ENCODE measurements at regions not wholly inside any gene's neighbourhood (a gene's known extent, or its start where the extent isn't known, plus 50 kb on each side); places are given as distances from the start of the nearest gene placed in this dataset.
A peak's percentile ranks its signal among the peaks of the same experiment; 100 is the strongest.
"Not testable (repeated sequence)": the region's sequence is repeated elsewhere in the genome, so short reads cannot be mapped to it uniquely, and the experiment has no call there.

- no peaks in the 10 kb centered on the region for H3K27me3 ChIP-seq (ENCODE audit: low read depth)
- no peaks in the 10 kb centered on the region for H3K36me3 ChIP-seq (replicated peaks)
- H3K4me1 ChIP-seq: peaks cover 4% of the 10 kb centered on the region; the same call in 1 of the 2 replicates
- in situ Hi-C loops (cut with MboI; ENCODE audit: low sequenced_read_pairs): no loop called here
- no peak overlapping the region for H3K4me3 ChIP-seq
- no peak for DNase-seq (ENCODE audit: low spot score in 2 of 2)
- H3K9me3 ChIP-seq: peaks cover 4% of the 10 kb centered on the region; the same call in 1 of the 2 replicates
Observed at GRCh38 chr9:104374711-104375110, 129.4 kb upstream of the OR13F1 start.

DNA sequence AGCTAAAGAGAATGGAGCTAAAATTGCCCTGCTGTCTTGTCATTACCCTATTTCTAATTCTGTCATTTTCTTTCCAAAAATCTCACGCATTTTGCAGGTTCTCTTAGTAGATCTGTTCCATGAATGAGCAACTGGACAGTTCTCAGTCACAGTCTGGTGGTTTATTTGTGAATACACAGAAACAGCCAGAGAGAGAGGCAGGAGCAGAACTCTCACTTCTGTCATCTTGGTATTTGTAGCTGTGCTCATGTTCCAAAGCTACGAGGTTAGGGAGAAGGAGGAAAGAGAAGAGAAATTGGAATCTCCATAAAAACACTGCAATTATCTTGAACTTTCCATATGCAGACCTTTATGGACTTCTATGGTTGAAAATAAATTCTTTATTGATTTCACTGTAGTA is 118.0 kb upstream of the OR13F1 start:
- no peaks in the 10 kb centered on the region for H3K27me3 ChIP-seq (ENCODE audit: low read depth)

GRCh38 chr9:104386425-104387069 is 117.5 kb upstream of the OR13F1 start:
- Histone ChIP-seq H3K4me3 (no peak overlapping the region), H3K9me3 (no peaks in the 10 kb centered on the region), H3K27me3 (ENCODE audit: low read depth) (no peaks in the 10 kb centered on the region), H3K36me3 (replicated peaks) (no peaks in the 10 kb centered on the region), H3K4me1 (peaks cover 5% of the 10 kb centered on the region; the same call in 1 of the 2 replicates)
- in situ Hi-C loops (cut with MboI; ENCODE audit: low sequenced_read_pairs): loop anchor here (10.0 kb wide), 1 partner anchor 212 kb away; no protein-coding TSS in a partner anchor
- DNase-seq (ENCODE audit: low spot score in 2 of 2): peak in 1 of 2 experiments; percentile 60

More for the DNA sequence above, 118.0 kb upstream of the OR13F1 start:
- DNase-seq (ENCODE audit: low spot score in 2 of 2): no peak
- no peaks in the 10 kb centered on the region for H3K36me3 ChIP-seq (replicated peaks)
- peaks cover 5% of the 10 kb centered on the region; the same call in 1 of the 2 replicates for H3K4me1 ChIP-seq
- no peak overlapping the region for H3K4me3 ChIP-seq
- in situ Hi-C loops (cut with MboI; ENCODE audit: low sequenced_read_pairs): loop anchor here (10.0 kb wide), 1 partner anchor 211 kb away; no protein-coding TSS in a partner anchor
- no peaks in the 10 kb centered on the region for H3K9me3 ChIP-seq

DNA sequence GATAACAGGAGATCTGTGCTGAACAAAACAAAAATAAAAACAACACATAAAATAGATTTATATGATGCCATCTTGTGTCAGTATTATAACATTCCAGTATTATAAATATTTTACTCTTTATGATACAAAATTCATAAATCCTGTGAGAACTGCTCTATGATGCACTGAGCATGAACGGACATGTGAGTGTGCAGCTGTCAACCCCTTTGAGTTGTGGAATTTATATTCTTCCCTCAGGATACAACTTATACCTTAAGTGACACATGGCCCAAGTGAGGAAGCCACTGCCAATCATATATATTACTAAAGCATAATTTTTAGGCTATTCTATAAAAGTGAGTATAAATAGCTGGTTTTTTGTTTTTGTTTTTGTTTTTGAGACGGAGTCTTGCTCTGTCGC is 116.0 kb upstream of the OR13F1 start:
- no peaks in the 10 kb centered on the region for H3K36me3 ChIP-seq (replicated peaks)
- in situ Hi-C loops (cut with MboI; ENCODE audit: low sequenced_read_pairs): loop anchor here (10.0 kb wide), 1 partner anchor 213 kb away; no protein-coding TSS in a partner anchor
- H3K9me3 ChIP-seq: no peaks in the 10 kb centered on the region
- peaks cover 5% of the 10 kb centered on the region; the same call in 1 of the 2 replicates for H3K4me1 ChIP-seq
- H3K4me3 ChIP-seq: no peak overlapping the region
- DNase-seq (ENCODE audit: low spot score in 2 of 2): no peak
- H3K27me3 ChIP-seq (ENCODE audit: low read depth): no peaks in the 10 kb centered on the region

DNA sequence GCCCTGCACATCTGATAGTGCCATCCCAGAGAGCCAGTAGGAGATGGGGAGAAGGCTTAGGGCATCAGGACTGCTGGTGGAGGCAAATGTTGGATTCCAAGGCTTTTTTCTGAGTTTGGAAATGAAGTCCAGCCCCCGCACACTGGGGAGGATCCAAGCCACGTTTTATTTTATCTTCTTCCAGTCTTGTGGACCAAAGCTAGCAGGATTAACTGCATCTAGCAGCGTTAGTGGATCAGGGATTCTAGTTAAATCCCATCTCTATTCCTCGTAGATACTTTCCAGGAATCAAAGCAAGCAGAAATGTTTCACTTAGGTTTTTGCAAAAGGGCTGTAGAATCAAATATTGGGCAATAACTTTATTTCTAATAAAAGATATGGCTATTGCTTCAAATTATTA is 114.7 kb upstream of the OR13F1 start:
- H3K9me3 ChIP-seq: no peaks in the 10 kb centered on the region
- DNase-seq (ENCODE audit: low spot score in 2 of 2): no peak
- in situ Hi-C loops (cut with MboI; ENCODE audit: low sequenced_read_pairs): loop anchor here (10.0 kb wide), 1 partner anchor 215 kb away; no protein-coding TSS in a partner anchor
- peaks cover 5% of the 10 kb centered on the region; the same call in 1 of the 2 replicates for H3K4me1 ChIP-seq
- no peaks in the 10 kb centered on the region for H3K36me3 ChIP-seq (replicated peaks)
- H3K27me3 ChIP-seq (ENCODE audit: low read depth): no peaks in the 10 kb centered on the region
- H3K4me3 ChIP-seq: no peak overlapping the region

DNA sequence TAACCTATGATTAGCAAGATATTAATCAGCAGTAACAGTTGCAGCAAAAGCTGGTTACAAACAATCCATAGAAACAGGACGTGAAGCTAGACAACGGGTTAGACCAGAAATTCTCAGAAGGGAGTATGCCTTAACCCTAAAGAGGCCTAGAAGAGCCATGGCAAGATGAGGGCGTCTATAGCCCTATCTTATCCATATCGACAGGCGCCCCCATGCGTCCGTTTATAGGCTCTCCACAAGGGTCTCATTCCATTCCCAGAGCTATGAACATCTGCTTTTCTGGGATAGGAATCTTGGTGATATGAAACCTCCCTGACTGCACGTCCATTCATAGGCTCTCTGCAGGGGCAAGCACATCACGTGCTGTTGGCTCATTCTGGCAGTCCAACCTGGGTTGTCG is 109.2 kb upstream of the OR13F1 start:
- DNase-seq (ENCODE audit: low spot score in 2 of 2); H3K9me3 ChIP-seq; H3K4me3 ChIP-seq; H3K36me3 ChIP-seq (replicated peaks); H3K4me1 ChIP-seq; H3K27me3 ChIP-seq (ENCODE audit: low read depth); in situ Hi-C loops (cut with MboI; ENCODE audit: low sequenced_read_pairs): not testable (repeated sequence)

DNA sequence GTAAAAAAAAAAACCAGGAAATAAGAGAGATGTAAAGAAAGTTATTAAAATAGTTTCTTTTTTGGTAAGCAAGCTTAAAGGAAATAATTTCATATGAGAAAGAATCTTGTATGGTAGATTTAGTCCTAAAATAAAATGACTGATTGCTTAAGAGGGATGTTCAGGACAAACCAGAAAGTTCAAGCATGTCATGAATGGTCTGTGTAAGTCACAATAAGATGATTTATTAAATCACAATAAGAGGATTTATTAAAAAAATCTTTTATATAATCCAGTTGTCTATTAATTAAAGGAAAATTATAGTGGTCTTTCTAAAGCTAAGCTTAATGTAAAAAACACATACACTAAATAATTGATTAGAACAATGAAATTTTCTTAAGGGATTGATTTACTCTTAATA is 91.8 kb upstream of the OR13F1 start:
- no peak for DNase-seq (ENCODE audit: low spot score in 2 of 2)
- H3K36me3 ChIP-seq (replicated peaks): no peaks in the 10 kb centered on the region
- no peaks in the 10 kb centered on the region for H3K4me1 ChIP-seq
- H3K4me3 ChIP-seq: no peak overlapping the region
- peaks cover 4% of the 10 kb centered on the region; the same call in 1 of the 2 replicates for H3K9me3 ChIP-seq
- in situ Hi-C loops (cut with MboI; ENCODE audit: low sequenced_read_pairs): no loop called here
- H3K27me3 ChIP-seq (ENCODE audit: low read depth): no peaks in the 10 kb centered on the region

GRCh38 chr9:104416470-104416869 is 87.6 kb upstream of the OR13F1 start:
- peak in 1 of 2 experiments; percentile 28 for DNase-seq (ENCODE audit: low spot score in 2 of 2)
- Histone ChIP-seq H3K27me3 (ENCODE audit: low read depth) (no peaks in the 10 kb centered on the region), H3K9me3 (peaks cover 4% of the 10 kb centered on the region; the same call in 1 of the 2 replicates), H3K4me3 (no peak overlapping the region), H3K4me1 (no peaks in the 10 kb centered on the region), H3K36me3 (replicated peaks) (no peaks in the 10 kb centered on the region)
- in situ Hi-C loops (cut with MboI; ENCODE audit: low sequenced_read_pairs): no loop called here

DNA sequence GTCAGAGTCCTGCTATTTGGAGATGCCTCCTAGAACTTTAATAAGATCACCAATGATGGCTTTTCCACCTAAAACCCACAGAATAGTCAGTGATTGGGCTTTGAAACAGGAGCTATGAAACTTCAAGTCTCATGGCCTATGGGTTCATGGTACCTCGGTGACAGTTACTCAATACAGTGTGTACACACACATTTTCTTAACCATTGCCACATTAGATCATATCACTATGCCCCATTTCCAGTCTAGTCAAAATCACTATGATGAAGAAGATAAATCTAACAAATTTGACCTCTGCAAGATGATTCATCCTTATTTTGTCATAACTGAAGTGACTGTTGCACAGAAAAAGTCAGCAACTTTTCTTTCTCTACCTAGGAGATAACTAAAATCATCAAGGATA is 86.8 kb upstream of the OR13F1 start:
- H3K9me3 ChIP-seq: peaks cover 3% of the 10 kb centered on the region; the same call in 1 of the 2 replicates
- no peaks in the 10 kb centered on the region for H3K36me3 ChIP-seq (replicated peaks)
- H3K27me3 ChIP-seq (ENCODE audit: low read depth): no peaks in the 10 kb centered on the region
- no peak overlapping the region for H3K4me3 ChIP-seq
- H3K4me1 ChIP-seq: no peaks in the 10 kb centered on the region
- in situ Hi-C loops (cut with MboI; ENCODE audit: low sequenced_read_pairs): no loop called here
- no peak for DNase-seq (ENCODE audit: low spot score in 2 of 2)

- Histone ChIP-seq H3K4me1 (no peaks in the 10 kb centered on the region), H3K4me3 (no peak overlapping the region), H3K9me3 (no peaks in the 10 kb centered on the region), H3K27me3 (ENCODE audit: low read depth) (no peaks in the 10 kb centered on the region), H3K36me3 (replicated peaks) (no peaks in the 10 kb centered on the region)
- in situ Hi-C loops (cut with MboI; ENCODE audit: low sequenced_read_pairs): no loop called here
- no peak for DNase-seq (ENCODE audit: low spot score in 2 of 2)
Observed at GRCh38 chr9:104429031-104429546, 75.0 kb upstream of the OR13F1 start.

DNA sequence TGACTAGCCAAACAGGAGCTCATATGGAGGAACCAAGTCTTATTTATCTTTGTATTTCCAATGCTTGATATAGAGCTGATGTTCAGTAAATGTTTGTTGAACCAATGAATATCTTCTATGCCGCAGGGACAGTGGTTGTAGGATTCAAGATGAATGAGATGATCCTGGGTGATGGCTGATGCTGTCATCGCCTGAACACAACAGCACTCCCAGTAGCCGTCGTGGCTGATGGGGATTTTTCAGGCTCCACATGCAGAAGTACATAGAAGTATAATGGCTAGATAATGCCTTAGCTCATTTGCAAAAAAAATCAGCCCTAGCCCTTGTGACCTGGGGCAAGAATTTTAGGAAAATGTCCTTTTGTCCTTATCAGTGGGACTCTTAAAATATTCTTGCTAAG is 69.0 kb upstream of the OR13F1 start:
- Histone ChIP-seq H3K36me3 (replicated peaks) (no peaks in the 10 kb centered on the region), H3K4me3 (no peak overlapping the region), H3K27me3 (ENCODE audit: low read depth) (no peaks in the 10 kb centered on the region; the same call in 1 of the 2 replicates), H3K9me3 (no peaks in the 10 kb centered on the region), H3K4me1 (no peaks in the 10 kb centered on the region)
- DNase-seq (ENCODE audit: low spot score in 2 of 2): no peak
- in situ Hi-C loops (cut with MboI; ENCODE audit: low sequenced_read_pairs): no loop called here

DNA sequence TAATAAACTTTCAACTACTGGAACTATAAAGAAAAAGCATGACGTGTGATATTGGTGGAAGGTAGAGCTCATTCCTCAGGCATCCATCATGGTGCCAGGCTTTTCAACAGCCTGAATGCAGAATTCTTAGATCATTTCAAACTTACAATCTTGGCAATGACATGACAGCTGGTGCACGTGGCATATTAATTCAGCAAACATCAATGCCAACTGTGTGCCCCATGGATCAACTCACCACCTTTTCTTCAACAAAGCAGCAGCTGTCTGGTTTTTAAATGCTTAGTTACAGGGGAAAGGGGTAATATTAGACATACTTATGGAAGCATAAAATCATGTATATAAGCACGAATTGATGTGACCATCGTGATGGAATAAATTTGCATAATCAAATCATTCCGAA is 56.0 kb upstream of the OR13F1 start:
- no peaks in the 10 kb centered on the region for H3K36me3 ChIP-seq (replicated peaks)
- in situ Hi-C loops (cut with MboI; ENCODE audit: low sequenced_read_pairs): no loop called here
- no peaks in the 10 kb centered on the region for H3K27me3 ChIP-seq (ENCODE audit: low read depth)
- H3K9me3 ChIP-seq: no peaks in the 10 kb centered on the region
- no peak for DNase-seq (ENCODE audit: low spot score in 2 of 2)
- H3K4me3 ChIP-seq: no peak overlapping the region
- no peaks in the 10 kb centered on the region for H3K4me1 ChIP-seq
